Lower leg skin (tissue), 3 donors: ENCODE measurements at regions not wholly inside any gene's neighbourhood (a gene's known extent, or its start where the extent isn't known, plus 50 kb on each side); places are given as distances from the start of the nearest gene placed in this dataset.

Source experiments
- CTCF ChIP-seq, 3 donors: fragments of 450-650 bp; IDR thresholded peaks; one replicate each; pipeline ENCODE4 v1.5.1; 2016; ENCODE audit warnings: antibody characterized with exemption in 3 of 3, mild to moderate bottlenecking in 3 of 3, moderate library complexity in 2 of 3
- POLR2A ChIP-seq, 2 donors: fragments of 450-650 bp; IDR thresholded peaks; one replicate each; pipeline ENCODE4 v1.6.1; 2016 to 2017; ENCODE audit warnings: antibody characterized with exemption in 2 of 2, mild to moderate bottlenecking in 1 of 2, moderate library complexity in 1 of 2

- TF ChIP-seq CTCF (IDR thresholded peaks at IDR 0.05) = no peak
- no peak for TF ChIP-seq POLR2A (IDR thresholded peaks at IDR 0.05)
Measured at GRCh38 chr6:104239971-104240370, 619.7 kb downstream of the HACE1 start.
